GM18520 (cell line): ENCODE measurements at regions not wholly inside any gene's neighbourhood (a gene's known extent, or its start where the extent isn't known, plus 50 kb on each side); places are given as distances from the start of the nearest gene placed in this dataset.
A peak's percentile ranks its signal among the peaks of the same experiment; 100 is the strongest.

Experiments
- ATAC-seq: cut with Tn5 transposase; IDR thresholded peaks from one replicate; pipeline ENCODE4 v1.9.1; 2021; ENCODE audit not compliant: unreplicated experiment

- ATAC-seq = no peak
Measured at GRCh38 chr7:123401295-123401694, 133.1 kb downstream of the IQUB start.

- no peak for ATAC-seq
Measured at GRCh38 chr7:123400196-123400595, 134.2 kb downstream of the IQUB start.

- ATAC-seq = no peak
Measured at GRCh38 chr7:123398921-123399320, 135.5 kb downstream of the IQUB start.

- no peak for ATAC-seq
Measured at GRCh38 chr7:123397746-123398338, 136.6 kb downstream of the IQUB start.

- no peak for ATAC-seq
Measured at GRCh38 chr7:123393623-123394022, 140.8 kb downstream of the IQUB start.

GRCh38 chr7:123372368-123372767 lies 162.0 kb downstream of the IQUB start:
- no peak for ATAC-seq

GRCh38 chr7:123367484-123368122 lies 166.8 kb downstream of the IQUB start:
- peak; percentile 84 for ATAC-seq

GRCh38 chr7:123367031-123367430 lies 167.3 kb upstream of the SLC13A1 start:
- ATAC-seq = no peak

- no peak for ATAC-seq
Measured at GRCh38 chr7:123366626-123367025, 166.9 kb upstream of the SLC13A1 start.

- no peak for ATAC-seq
Measured at GRCh38 chr7:123360631-123361030, 160.9 kb upstream of the SLC13A1 start.

- ATAC-seq = peak; percentile 47
Measured at GRCh38 chr7:123355576-123356190, 155.9 kb upstream of the SLC13A1 start.

GRCh38 chr7:123352973-123353372 lies 153.2 kb upstream of the SLC13A1 start:
- no peak for ATAC-seq

GRCh38 chr7:123351516-123352505 lies 152.0 kb upstream of the SLC13A1 start:
- no peak for ATAC-seq

GRCh38 chr7:123351027-123351426 lies 151.3 kb upstream of the SLC13A1 start:
- no peak for ATAC-seq

- no peak for ATAC-seq
Measured at GRCh38 chr7:123348690-123349089, 148.9 kb upstream of the SLC13A1 start.

- no peak for ATAC-seq
Measured at GRCh38 chr7:123346766-123347165, 147.0 kb upstream of the SLC13A1 start.

GRCh38 chr7:123343611-123344010 lies 143.8 kb upstream of the SLC13A1 start:
- no peak for ATAC-seq

GRCh38 chr7:123341102-123341501 lies 141.3 kb upstream of the SLC13A1 start:
- ATAC-seq = no peak

- no peak for ATAC-seq
Measured at GRCh38 chr7:123338688-123339087, 138.9 kb upstream of the SLC13A1 start.

GRCh38 chr7:123329988-123330643 lies 130.3 kb upstream of the SLC13A1 start:
- no peak for ATAC-seq

- ATAC-seq = no peak
Measured at GRCh38 chr7:123327661-123328060, 127.9 kb upstream of the SLC13A1 start.
